Stomach (tissue), 8 donors: ENCODE measurements at regions not wholly inside any gene's neighbourhood (a gene's known extent, or its start where the extent isn't known, plus 50 kb on each side); places are given as distances from the start of the nearest gene placed in this dataset.

Experiments used
- DNase-seq, 2 donors: peaks; one replicate each; pipeline versions ENCODE4 v3.0.0 to v3.0.0-alpha.2; 2013 to 2019
- H3K27ac ChIP-seq, 5 donors: fragments of 200-600 bp in 4 of 5; sonication (generic) in 4 of 5; one replicate each; pipeline ENCODE4 v1.5.1; 2013 to 2019; ENCODE audit warnings: mild to moderate bottlenecking in 1 of 5, moderate library complexity in 1 of 5
- H3K27me3 ChIP-seq, 3 donors: fragments of 200-600 bp; sonication (generic); one replicate each; pipeline ENCODE4 v1.5.1; 2017 to 2019; ENCODE audit warnings: mixed run types in 1 of 3
- H3K36me3 ChIP-seq, 4 donors: fragments of 200-600 bp; sonication (generic); 1 replicate in 3 of 4; 2 replicates in 1 of 4; pipeline ENCODE4 v1.5.1; 2016 to 2019
- H3K4me1 ChIP-seq, 4 donors: fragments of 200-600 bp; sonication (generic); one replicate each; pipeline ENCODE4 v1.5.1; 2016 to 2019
- H3K4me3 ChIP-seq, 4 donors: fragments of 200-600 bp; sonication (generic) in 3 of 4; one replicate each; pipeline ENCODE4 v1.5.1; 2016 to 2019; ENCODE audit warnings: mild to moderate bottlenecking in 1 of 4
- H3K9me3 ChIP-seq, 4 donors: fragments of 200-600 bp; sonication (generic); one replicate each; pipeline ENCODE4 v1.5.1; 2016 to 2019
- EP300 ChIP-seq: sonication (generic); formaldehyde crosslinking; IDR thresholded peaks from one replicate; pipeline ENCODE4 v1.6.1; 2017; ENCODE audit warnings: antibody characterized with exemption
- POLR2A ChIP-seq, 4 donors: fragments of 450-650 bp; IDR thresholded peaks; one replicate each; pipeline ENCODE4 v1.6.1; 2016; ENCODE audit warnings: antibody characterized with exemption in 4 of 4, control low read depth in 2 of 4, mild to moderate bottlenecking in 1 of 4, moderate library complexity in 1 of 4
- POLR2AphosphoS5 ChIP-seq, 3 donors: sonication (generic); formaldehyde crosslinking; IDR thresholded peaks; one replicate each; pipeline ENCODE4 v1.6.1; 2016; ENCODE audit warnings: antibody characterized with exemption in 3 of 3
- WGBS, 5 donors: extraction: QIAGEN DNeasy Blood & Tissue Kit in 3 of 5; methylation state at CpG; one replicate each; pipeline versions ENCODE4 v1.1.5 to v1.1.7; 2013 to 2018; 5-methylcytosine and 5-hydroxymethylcytosine counted together
- intact Hi-C: fragments of 100-400 bp; cut with DNase I; formaldehyde crosslinking; loops from one replicate; pipeline ENCODE4 v1.15.1; 2023; ENCODE audit warnings: low total_unique reads
- TF ChIP-seq, protein P1 (sequence below), 7 experiments: fragments of 450-650 bp in 4 of 7; fragments of 200-600 bp in 3 of 7; sonication (generic) in 3 of 7; IDR thresholded peaks; one replicate each; pipeline ENCODE4 v1.5.1; 2016 to 2019; ENCODE audit warnings: antibody characterized with exemption in 7 of 7, control low read depth in 2 of 7, mild to moderate bottlenecking in 1 of 7
- donor health status: healthy with polysubstance abuse.
- donor health status: Bipolar disorder and iron deficiency.
- donor health status: healthy.

DNA sequence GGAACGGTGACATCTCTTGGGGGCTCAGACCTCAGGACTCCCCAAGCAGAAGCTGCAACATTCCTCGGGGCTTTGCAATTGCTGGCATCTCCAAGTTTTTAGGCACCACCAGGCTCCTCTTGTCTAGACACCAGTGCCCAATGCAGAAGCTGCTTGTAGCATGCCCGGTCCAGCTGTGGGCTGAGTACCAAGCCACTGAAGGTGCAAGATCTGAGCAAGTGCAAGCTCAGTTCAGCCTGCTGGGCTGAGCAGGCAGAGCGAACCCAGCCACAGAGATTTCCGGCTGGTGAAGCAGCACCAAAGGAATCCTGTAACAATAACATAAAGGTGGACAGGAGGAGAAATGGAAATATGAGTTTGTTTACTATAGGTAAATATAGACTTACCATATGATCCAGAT, 995.4 kb upstream of the B3GALT2 start:
- Histone ChIP-seq H3K4me1 (no peaks in the 10 kb centered on the region), H3K27ac (no peak overlapping the region), H3K27me3 (no peaks in the 10 kb centered on the region), H3K36me3 (no peaks in the 10 kb centered on the region), H3K9me3 (peaks cover 0 to 7% (median 0%) of the 10 kb centered on the region in 4 donors), H3K4me3 (no peak overlapping the region)
- no peak for DNase-seq
- intact Hi-C loops, result no loop called here
- TF ChIP-seq EP300, result no peak
- TF ChIP-seq, protein P1, sequence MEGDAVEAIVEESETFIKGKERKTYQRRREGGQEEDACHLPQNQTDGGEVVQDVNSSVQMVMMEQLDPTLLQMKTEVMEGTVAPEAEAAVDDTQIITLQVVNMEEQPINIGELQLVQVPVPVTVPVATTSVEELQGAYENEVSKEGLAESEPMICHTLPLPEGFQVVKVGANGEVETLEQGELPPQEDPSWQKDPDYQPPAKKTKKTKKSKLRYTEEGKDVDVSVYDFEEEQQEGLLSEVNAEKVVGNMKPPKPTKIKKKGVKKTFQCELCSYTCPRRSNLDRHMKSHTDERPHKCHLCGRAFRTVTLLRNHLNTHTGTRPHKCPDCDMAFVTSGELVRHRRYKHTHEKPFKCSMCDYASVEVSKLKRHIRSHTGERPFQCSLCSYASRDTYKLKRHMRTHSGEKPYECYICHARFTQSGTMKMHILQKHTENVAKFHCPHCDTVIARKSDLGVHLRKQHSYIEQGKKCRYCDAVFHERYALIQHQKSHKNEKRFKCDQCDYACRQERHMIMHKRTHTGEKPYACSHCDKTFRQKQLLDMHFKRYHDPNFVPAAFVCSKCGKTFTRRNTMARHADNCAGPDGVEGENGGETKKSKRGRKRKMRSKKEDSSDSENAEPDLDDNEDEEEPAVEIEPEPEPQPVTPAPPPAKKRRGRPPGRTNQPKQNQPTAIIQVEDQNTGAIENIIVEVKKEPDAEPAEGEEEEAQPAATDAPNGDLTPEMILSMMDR (IDR thresholded peaks at IDR 0.05), result no peak
- no peak for TF ChIP-seq POLR2A (IDR thresholded peaks at IDR 0.05)
- no peak for TF ChIP-seq POLR2AphosphoS5 (IDR thresholded peaks at IDR 0.05)
- 90 to 94% (median 93%) methylated on average over 5 of the region's 5 CpGs for WGBS, 5 donors

DNA sequence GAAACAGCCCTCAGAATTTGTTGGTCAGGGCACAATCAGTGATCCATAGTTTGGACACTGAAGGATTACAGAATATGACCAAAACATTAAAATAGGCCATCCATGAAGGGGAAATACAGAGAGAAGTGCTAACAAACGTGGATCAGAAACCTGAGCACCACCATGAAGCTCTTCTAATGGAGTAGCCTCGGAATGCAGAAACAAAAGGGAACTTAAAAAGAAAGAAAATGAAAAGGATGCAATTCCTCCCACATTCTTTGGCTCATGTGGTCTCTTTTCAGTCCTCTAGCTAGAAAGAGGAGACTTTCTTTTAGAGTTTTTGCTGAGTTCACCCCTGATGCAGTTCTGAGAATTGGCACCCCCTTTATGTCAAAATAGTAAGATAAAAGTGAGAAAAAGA, 989.8 kb upstream of the B3GALT2 start:
- Histone ChIP-seq H3K27me3 (no peaks in the 10 kb centered on the region), H3K27ac (no peak overlapping the region), H3K4me1 (no peaks in the 10 kb centered on the region), H3K36me3 (no peaks in the 10 kb centered on the region), H3K9me3 (peaks cover 0 to under 1% (median 0%) of the 10 kb centered on the region in 4 donors), H3K4me3 (no peak overlapping the region)
- intact Hi-C loops, result no loop called here
- no peak for TF ChIP-seq POLR2A (IDR thresholded peaks at IDR 0.05)
- TF ChIP-seq POLR2AphosphoS5 (IDR thresholded peaks at IDR 0.05), result no peak
- TF ChIP-seq, protein P1 (IDR thresholded peaks at IDR 0.05), result no peak
- DNase-seq, result no peak
- WGBS, 5 donors, result 58 to 68% (median 65%) methylated on average over 2 of the region's 2 CpGs

DNA sequence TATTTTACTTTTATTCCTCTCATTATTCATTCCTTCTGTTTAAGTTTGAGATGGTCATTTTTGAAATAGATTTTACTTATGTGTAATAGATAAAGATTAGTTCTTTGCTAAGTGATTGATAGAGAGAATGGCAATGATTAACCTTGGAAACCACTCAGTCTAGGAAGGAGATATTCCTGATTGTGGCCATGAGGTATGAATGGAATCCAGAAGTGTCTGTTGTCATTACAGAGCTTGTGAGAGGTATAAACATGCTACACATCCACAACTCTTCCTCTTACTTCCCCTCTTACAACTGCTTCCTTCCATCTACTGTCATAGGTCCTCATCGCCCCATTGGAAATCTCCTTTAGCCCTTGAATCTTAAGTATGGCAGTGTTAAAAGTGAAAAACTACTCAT, 988.8 kb upstream of the B3GALT2 start:
- Histone ChIP-seq H3K4me1 (no peaks in the 10 kb centered on the region), H3K27ac (no peak overlapping the region), H3K4me3 (no peak overlapping the region), H3K9me3 (no peaks in the 10 kb centered on the region), H3K27me3 (no peaks in the 10 kb centered on the region), H3K36me3 (no peaks in the 10 kb centered on the region)
- no peak for DNase-seq
- TF ChIP-seq, protein P1 (IDR thresholded peaks at IDR 0.05), result no peak
- TF ChIP-seq EP300 (no peak), POLR2A (IDR thresholded peaks at IDR 0.05) (no peak), POLR2AphosphoS5 (IDR thresholded peaks at IDR 0.05) (no peak)
- WGBS, 5 donors, result 88 to 98% (median 97%) methylated on average over 1 of the region's 1 CpG
- intact Hi-C loops, result no loop called here

DNA sequence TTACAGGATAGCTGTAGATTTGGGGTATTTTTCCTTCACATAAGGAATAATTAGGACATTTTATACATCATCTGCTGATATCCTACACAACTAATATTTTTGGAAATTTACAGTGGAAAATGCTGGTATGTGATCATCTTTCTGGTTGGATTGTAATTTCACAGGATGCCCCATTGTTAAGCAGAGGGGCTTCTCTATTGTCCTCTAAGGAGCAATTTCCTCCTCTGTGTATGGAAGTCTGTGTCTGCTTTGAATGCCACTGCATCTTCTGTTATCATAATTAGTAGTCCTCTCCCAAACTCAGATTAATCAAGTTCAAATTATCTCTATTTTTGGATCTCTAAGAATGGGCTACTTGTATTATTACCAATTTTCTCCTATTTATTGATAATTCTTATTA, 988.1 kb upstream of the B3GALT2 start:
- Histone ChIP-seq H3K27me3 (no peaks in the 10 kb centered on the region), H3K4me3 (no peak overlapping the region), H3K9me3 (no peaks in the 10 kb centered on the region), H3K4me1 (no peaks in the 10 kb centered on the region), H3K27ac (no peak overlapping the region), H3K36me3 (no peaks in the 10 kb centered on the region)
- no peak for TF ChIP-seq EP300
- no peak for TF ChIP-seq POLR2A (IDR thresholded peaks at IDR 0.05)
- no peak for TF ChIP-seq POLR2AphosphoS5 (IDR thresholded peaks at IDR 0.05)
- TF ChIP-seq, protein P1 (IDR thresholded peaks at IDR 0.05), result no peak
- intact Hi-C loops, result no loop called here
- DNase-seq, result no peak
